Stomach (tissue), 8 donors: ENCODE measurements at regions not wholly inside any gene's neighbourhood (a gene's known extent, or its start where the extent isn't known, plus 50 kb on each side); places are given as distances from the start of the nearest gene placed in this dataset.

Experiments used
- DNase-seq, 2 donors: peaks; one replicate each; pipeline versions ENCODE4 v3.0.0 to v3.0.0-alpha.2; 2013 to 2019
- H3K27ac ChIP-seq, 5 donors: fragments of 200-600 bp in 4 of 5; sonication (generic) in 4 of 5; one replicate each; pipeline ENCODE4 v1.5.1; 2013 to 2019; ENCODE audit warnings: mild to moderate bottlenecking in 1 of 5, moderate library complexity in 1 of 5
- H3K27me3 ChIP-seq, 3 donors: fragments of 200-600 bp; sonication (generic); one replicate each; pipeline ENCODE4 v1.5.1; 2017 to 2019; ENCODE audit warnings: mixed run types in 1 of 3
- H3K36me3 ChIP-seq, 4 donors: fragments of 200-600 bp; sonication (generic); 1 replicate in 3 of 4; 2 replicates in 1 of 4; pipeline ENCODE4 v1.5.1; 2016 to 2019
- H3K4me1 ChIP-seq, 4 donors: fragments of 200-600 bp; sonication (generic); one replicate each; pipeline ENCODE4 v1.5.1; 2016 to 2019
- H3K4me3 ChIP-seq, 4 donors: fragments of 200-600 bp; sonication (generic) in 3 of 4; one replicate each; pipeline ENCODE4 v1.5.1; 2016 to 2019; ENCODE audit warnings: mild to moderate bottlenecking in 1 of 4
- H3K9me3 ChIP-seq, 4 donors: fragments of 200-600 bp; sonication (generic); one replicate each; pipeline ENCODE4 v1.5.1; 2016 to 2019
- EP300 ChIP-seq: sonication (generic); formaldehyde crosslinking; IDR thresholded peaks from one replicate; pipeline ENCODE4 v1.6.1; 2017; ENCODE audit warnings: antibody characterized with exemption
- POLR2A ChIP-seq, 4 donors: fragments of 450-650 bp; IDR thresholded peaks; one replicate each; pipeline ENCODE4 v1.6.1; 2016; ENCODE audit warnings: antibody characterized with exemption in 4 of 4, control low read depth in 2 of 4, mild to moderate bottlenecking in 1 of 4, moderate library complexity in 1 of 4
- POLR2AphosphoS5 ChIP-seq, 3 donors: sonication (generic); formaldehyde crosslinking; IDR thresholded peaks; one replicate each; pipeline ENCODE4 v1.6.1; 2016; ENCODE audit warnings: antibody characterized with exemption in 3 of 3
- WGBS, 5 donors: extraction: QIAGEN DNeasy Blood & Tissue Kit in 3 of 5; methylation state at CpG; one replicate each; pipeline versions ENCODE4 v1.1.5 to v1.1.7; 2013 to 2018; 5-methylcytosine and 5-hydroxymethylcytosine counted together
- intact Hi-C: fragments of 100-400 bp; cut with DNase I; formaldehyde crosslinking; loops from one replicate; pipeline ENCODE4 v1.15.1; 2023; ENCODE audit warnings: low total_unique reads
- TF ChIP-seq, protein P1 (sequence below), 7 experiments: fragments of 450-650 bp in 4 of 7; fragments of 200-600 bp in 3 of 7; sonication (generic) in 3 of 7; IDR thresholded peaks; one replicate each; pipeline ENCODE4 v1.5.1; 2016 to 2019; ENCODE audit warnings: antibody characterized with exemption in 7 of 7, control low read depth in 2 of 7, mild to moderate bottlenecking in 1 of 7
- donor health status: healthy with polysubstance abuse.
- donor health status: Bipolar disorder and iron deficiency.
- donor health status: healthy.

DNA sequence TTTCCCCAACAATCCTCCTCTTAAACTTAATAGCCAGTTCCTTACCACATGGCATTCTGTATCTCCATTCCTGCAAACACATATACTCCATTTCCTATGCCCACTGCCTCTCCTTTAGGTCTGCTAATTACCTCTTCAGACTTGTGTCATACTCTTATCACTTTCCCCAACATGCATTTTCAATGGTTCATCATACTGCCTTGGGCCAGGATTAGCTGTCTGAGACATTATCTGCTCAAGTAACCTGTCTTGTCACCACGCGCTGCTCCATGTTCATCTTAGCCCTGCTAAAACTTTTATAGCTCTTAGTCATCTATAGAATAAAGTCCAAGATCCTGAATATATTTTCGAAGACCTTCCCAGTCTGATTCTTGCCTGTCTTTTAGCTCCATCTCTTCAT, 224.1 kb upstream of the GK2 start:
- Histone ChIP-seq H3K9me3 (no peaks in the 10 kb centered on the region), H3K4me3 (no peak overlapping the region), H3K36me3 (no peaks in the 10 kb centered on the region), H3K27me3 (no peaks in the 10 kb centered on the region), H3K27ac (no peak overlapping the region), H3K4me1 (no peaks in the 10 kb centered on the region)
- intact Hi-C loops: no loop called here
- TF ChIP-seq POLR2AphosphoS5 (IDR thresholded peaks at IDR 0.05) (no peak), POLR2A (IDR thresholded peaks at IDR 0.05) (no peak), EP300 (no peak)
- TF ChIP-seq, protein P1, sequence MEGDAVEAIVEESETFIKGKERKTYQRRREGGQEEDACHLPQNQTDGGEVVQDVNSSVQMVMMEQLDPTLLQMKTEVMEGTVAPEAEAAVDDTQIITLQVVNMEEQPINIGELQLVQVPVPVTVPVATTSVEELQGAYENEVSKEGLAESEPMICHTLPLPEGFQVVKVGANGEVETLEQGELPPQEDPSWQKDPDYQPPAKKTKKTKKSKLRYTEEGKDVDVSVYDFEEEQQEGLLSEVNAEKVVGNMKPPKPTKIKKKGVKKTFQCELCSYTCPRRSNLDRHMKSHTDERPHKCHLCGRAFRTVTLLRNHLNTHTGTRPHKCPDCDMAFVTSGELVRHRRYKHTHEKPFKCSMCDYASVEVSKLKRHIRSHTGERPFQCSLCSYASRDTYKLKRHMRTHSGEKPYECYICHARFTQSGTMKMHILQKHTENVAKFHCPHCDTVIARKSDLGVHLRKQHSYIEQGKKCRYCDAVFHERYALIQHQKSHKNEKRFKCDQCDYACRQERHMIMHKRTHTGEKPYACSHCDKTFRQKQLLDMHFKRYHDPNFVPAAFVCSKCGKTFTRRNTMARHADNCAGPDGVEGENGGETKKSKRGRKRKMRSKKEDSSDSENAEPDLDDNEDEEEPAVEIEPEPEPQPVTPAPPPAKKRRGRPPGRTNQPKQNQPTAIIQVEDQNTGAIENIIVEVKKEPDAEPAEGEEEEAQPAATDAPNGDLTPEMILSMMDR (IDR thresholded peaks at IDR 0.05): no peak
- WGBS, 5 donors: 87 to 99% (median 98%) methylated on average over 3 of the region's 3 CpGs
- DNase-seq: no peak

DNA sequence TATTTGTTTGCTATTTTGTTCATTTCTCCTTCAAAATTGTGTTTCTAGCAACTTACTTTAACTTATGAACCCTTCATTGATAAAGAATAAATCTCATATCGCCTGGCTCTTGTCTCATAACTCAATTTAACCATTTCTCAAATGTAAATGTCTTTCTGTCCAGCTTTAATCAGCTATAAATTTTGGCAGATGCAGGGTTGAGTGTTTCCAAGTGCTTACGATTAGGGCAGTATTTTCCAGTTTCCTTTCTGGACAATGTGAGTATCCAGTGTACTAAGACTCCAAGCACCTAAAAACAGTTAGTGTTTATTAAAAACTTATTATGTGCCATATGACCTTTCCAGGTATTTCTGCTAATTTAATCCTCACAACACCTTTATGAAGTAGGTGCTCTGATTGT, 218.6 kb upstream of the GK2 start:
- peaks cover 0 to 18% (median 7%) of the 10 kb centered on the region in 4 donors for H3K4me1 ChIP-seq
- H3K9me3 ChIP-seq: no peaks in the 10 kb centered on the region
- DNase-seq: no peak
- intact Hi-C loops: no loop called here
- peak overlapping the region in 1 of 5 donors; percentile 3 for H3K27ac ChIP-seq
- H3K27me3 ChIP-seq: no peaks in the 10 kb centered on the region
- no peaks in the 10 kb centered on the region for H3K36me3 ChIP-seq
- H3K4me3 ChIP-seq: no peak overlapping the region
- 47 to 83% (median 64%) methylated on average over 2 of the region's 2 CpGs for WGBS, 5 donors
- TF ChIP-seq, protein P1 (IDR thresholded peaks at IDR 0.05): no peak

DNA sequence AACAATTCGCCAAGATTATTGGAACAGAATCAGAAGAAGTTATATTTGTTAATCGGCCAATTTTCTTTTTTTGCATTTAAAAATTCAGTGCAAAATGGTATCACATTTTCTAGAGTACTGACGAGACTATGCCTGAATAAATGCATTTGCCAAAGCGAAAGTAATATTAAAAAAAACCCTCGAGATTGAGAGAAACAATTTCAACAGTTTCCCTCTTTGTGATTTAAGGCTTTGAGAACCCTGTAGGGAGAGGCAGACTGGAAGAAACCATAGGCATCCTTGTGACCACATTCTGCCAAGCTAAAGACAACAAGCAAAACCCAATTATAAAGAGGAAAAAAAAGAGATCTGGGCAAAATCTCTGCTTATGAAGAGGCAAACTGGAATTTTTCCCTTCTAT, 218.1 kb upstream of the GK2 start:
- H3K27ac ChIP-seq: peak overlapping the region in 2 of 5 donors; percentile 3 to 27
- WGBS, 5 donors: 59 to 76% (median 71%) methylated on average over 5 of the region's 5 CpGs
- H3K9me3 ChIP-seq: no peaks in the 10 kb centered on the region
- intact Hi-C loops: no loop called here
- TF ChIP-seq, protein P1 (IDR thresholded peaks at IDR 0.05): no peak
- TF ChIP-seq EP300 (no peak), POLR2AphosphoS5 (IDR thresholded peaks at IDR 0.05) (no peak), POLR2A (IDR thresholded peaks at IDR 0.05) (no peak)
- peak overlapping the region in 1 of 4 donors; percentile 4 for H3K4me3 ChIP-seq
- H3K36me3 ChIP-seq: no peaks in the 10 kb centered on the region
- no peak for DNase-seq
- no peaks in the 10 kb centered on the region for H3K27me3 ChIP-seq
- peaks cover 0 to 18% (median 7%) of the 10 kb centered on the region in 4 donors for H3K4me1 ChIP-seq

DNA sequence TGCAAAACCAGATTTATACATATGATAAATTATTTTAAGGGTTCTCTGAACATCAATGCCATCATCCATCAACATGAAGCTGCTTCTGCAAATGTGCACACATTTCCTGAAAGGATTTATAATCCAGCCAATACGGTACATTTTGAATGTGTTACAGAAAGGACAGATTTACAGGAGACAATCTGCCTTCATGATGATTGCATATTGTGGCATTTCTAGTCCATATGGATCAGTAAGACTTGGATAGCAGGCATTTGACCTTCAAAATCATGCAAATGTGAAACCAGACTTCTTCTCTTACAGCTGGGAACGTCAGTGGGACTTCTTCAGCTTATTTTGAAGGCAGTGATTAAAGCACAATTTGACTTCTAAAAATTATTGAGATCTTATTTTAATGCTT, 217.3 kb upstream of the GK2 start:
- DNase-seq: no peak
- Histone ChIP-seq H3K27ac (peak overlapping the region in 1 of 5 donors; percentile 34), H3K4me3 (peak overlapping the region in 1 of 4 donors; percentile 4), H3K9me3 (no peaks in the 10 kb centered on the region), H3K27me3 (no peaks in the 10 kb centered on the region), H3K36me3 (no peaks in the 10 kb centered on the region), H3K4me1 (peaks cover 0 to 18% (median 7%) of the 10 kb centered on the region in 4 donors)
- TF ChIP-seq, protein P1 (IDR thresholded peaks at IDR 0.05): no peak
- TF ChIP-seq POLR2AphosphoS5 (IDR thresholded peaks at IDR 0.05): no peak
- TF ChIP-seq EP300: no peak
- TF ChIP-seq POLR2A (IDR thresholded peaks at IDR 0.05): no peak
- WGBS, 5 donors: 63 to 75% (median 68%) methylated on average over 2 of the region's 2 CpGs
- intact Hi-C loops: no loop called here
